HG02884 (cell line): ENCODE measurements at regions not wholly inside any gene's neighbourhood (a gene's known extent, or its start where the extent isn't known, plus 50 kb on each side); places are given as distances from the start of the nearest gene placed in this dataset.
"Not testable (repeated sequence)": the region's sequence is repeated elsewhere in the genome, so short reads cannot be mapped to it uniquely, and the experiment has no call there.

Experiments used
- ATAC-seq: cut with Tn5 transposase; IDR thresholded peaks from one replicate; pipeline ENCODE4 v1.9.1; 2021; ENCODE audit warnings: mild to moderate bottlenecking, moderate library complexity; ENCODE audit not compliant: unreplicated experiment

DNA sequence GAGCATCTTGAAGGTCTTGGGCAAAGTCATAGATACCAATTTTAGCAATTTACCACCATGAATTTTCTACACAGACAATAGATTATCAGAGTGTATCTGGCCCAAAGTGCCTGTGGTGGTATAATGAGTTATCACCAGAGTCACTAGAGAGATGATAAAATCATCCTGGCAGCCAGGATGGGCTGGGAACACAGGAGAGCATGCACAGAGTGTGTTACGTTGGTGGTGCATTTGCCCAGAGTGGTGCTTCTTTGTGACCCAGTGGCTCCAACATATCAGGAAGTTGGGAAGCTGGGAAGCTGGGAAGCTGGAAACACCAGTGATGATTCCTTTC, 236.7 kb upstream of the PROX1 start:
- no peak for ATAC-seq

DNA sequence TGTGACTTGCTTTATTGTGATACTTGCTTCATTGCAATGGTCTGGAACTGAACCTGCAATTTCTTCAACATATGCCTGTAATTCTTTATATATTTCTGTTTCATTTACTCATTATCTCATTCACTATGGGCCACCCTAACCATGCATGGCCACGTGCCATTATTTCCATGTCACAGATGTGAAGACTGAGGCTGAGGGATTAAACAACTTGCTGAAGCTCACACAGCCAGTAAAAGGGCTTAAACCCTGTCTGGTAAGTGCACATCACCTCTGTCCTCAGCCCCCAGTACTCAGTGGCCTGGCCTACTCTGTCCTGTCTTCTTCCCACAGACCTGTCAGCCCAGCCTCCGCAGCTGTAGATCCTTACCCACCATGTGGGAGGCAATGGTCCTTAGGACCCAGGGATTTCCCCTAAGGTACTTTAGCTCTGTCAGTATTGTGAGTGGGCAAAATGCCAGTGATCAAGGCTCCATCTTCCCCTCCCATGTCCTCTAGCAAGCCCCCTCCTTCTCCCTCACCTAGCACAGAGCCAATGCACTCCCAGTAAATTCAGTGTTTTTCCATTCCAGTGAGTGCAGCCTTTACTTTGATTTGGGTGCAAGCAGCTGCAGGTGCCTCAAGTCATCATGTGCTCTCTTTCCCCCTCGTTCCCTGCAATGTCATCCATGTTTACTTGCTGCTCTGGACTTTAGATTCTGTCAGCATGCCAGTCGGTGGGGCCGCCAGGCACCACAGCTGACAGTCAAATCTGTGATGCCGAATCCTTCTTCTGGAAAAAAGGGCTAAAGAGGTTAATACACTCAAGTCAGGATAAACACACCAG, 228.2 kb upstream of the PROX1 start:
- no peak for ATAC-seq

DNA sequence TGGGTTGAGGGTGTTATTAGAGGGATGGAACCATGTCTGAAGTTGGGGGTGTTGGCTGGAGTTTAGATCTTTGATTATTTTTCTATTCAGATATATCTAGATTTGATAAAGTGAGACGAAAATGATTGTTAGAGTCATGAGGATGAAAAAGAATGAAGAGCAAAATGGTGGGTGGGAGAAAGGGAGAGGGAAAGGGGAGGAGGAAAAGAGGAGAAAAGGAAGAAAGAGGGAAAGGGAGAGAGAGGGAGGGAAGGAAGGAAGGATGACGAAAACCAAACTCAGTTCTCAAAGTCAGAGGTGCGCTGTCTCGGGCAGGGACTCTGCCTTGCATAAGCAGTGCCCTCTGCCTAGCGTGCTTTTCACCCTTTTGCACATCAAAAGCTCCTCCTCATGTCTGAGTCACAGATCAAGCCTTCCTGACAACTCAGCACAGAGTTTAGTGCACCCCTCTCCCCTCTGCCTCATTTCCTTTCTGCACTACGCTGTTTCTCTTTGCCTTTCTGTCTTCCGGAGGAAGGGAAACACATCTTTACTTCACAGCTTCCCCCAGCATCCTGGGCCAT, 225.8 kb upstream of the PROX1 start:
- no peak for ATAC-seq

DNA sequence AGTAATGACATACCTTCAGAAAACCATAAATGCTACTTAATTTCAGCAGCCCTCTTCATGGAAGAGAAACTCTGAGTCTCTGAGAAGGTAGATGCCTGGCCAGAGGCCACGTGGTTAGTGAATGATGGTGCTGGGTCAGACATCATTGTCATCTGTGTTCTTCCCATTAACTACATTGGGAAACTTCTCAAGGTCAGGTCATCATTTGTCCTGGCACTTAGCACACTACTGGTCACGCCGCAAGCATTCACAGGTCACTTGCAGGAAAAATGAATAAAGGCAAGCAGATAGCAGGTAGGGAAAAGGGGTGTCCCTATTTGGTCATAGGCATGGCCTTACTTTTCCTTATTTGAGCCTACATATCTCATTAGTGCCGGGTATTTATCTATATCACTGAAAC, 220.1 kb upstream of the PROX1 start:
- no peak for ATAC-seq

DNA sequence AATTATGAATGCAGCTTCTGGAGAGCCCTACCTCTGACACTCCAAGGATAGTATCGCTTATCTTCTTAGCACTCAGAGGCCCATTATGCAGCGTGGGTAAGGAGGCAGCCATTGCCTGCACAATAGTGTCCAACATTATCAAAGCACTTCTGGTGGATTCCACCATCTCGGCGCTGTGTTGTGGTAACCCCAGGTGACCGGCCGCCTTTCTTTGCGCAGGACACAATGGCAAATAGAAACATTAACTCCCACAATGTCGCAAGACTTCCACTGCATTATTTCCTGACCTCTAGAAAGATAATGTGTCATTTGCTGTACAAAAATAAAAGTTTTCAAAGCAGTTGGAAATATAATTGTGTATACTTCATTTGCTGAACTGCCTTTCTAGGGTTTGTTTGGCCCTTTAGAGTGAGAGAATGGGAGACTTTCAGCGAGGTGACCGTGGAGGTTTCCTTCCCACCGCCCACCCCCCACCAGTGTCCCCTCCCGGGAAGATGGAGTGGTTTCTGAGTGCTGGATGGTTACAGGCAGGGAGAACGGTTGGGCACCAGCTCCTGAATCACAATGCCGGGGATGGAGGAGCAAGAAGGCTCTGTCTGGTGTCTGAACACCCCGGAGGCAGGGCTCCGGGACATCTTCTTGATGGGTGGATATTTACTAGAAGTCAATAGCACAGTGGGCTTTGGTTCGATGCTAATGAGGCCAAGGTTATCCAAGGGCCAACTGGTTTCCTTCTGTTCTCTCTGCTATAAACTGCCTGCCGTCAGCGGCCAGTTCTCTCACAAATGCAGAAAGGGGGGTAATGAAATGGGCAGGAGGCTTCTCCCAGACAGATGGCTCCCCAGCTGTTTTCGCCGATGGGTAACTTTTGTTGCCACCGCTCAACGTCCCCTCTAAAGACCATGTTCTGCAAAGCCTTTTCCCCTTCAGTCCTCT, 215.4 kb upstream of the PROX1 start:
- ATAC-seq: no peak

DNA sequence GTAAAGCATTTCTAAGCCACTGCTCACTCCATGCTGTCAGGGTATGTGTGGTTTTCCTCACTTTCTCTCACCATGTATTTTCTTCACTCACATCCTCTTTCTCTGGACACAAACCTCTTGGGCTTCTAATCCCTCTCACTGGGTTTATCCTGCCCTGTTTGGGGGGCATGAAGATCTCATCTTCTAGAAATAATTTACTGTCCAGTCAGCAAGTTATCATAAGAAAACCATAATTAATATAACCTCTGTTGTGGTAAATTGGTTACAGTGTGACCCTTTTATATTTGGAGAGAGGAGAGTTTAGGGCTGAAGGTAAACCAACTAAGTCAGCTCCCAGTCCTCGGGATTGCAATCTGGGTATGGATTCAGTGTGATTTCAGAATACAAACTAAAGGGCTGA, 213.8 kb upstream of the PROX1 start:
- no peak for ATAC-seq

DNA sequence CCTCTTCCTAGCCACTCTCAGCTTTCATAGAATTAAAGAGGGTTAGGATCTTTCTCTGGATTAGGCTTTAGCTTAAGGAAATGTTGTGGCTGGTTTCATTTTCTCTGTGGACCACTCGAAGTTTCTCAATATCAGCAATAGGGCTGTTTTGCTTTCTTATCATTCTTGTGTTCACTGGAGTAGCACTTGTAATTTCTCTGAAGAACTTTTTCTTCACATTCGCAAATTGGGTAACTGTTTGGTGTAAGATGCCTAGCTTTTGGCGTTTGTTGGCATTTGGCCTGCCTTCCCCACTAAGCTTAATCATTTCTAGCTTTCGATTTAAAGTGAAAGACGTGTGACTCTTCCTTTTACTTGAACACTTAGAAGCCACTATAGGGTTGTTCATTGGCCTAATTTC, 210.8 kb upstream of the PROX1 start:
- no peak for ATAC-seq

DNA sequence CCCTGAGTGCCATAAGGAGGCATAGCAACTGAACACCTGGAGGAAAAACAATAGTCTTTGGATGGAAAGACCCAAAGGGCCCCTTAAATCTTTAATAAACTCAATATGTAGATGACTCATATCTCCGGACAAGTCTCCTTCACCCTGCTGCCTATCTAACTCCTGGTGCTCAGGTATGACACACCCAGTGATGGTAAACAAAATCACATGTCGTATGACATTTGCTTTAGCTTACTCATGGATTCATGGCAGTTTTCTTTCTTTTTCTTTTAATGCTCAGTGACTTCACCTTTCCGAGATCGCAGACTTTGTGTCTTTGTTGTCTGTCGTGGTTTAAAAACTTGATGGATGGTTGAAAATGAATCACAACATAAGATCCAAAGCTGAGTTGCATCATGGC, 208.5 kb upstream of the PROX1 start:
- ATAC-seq: no peak

DNA sequence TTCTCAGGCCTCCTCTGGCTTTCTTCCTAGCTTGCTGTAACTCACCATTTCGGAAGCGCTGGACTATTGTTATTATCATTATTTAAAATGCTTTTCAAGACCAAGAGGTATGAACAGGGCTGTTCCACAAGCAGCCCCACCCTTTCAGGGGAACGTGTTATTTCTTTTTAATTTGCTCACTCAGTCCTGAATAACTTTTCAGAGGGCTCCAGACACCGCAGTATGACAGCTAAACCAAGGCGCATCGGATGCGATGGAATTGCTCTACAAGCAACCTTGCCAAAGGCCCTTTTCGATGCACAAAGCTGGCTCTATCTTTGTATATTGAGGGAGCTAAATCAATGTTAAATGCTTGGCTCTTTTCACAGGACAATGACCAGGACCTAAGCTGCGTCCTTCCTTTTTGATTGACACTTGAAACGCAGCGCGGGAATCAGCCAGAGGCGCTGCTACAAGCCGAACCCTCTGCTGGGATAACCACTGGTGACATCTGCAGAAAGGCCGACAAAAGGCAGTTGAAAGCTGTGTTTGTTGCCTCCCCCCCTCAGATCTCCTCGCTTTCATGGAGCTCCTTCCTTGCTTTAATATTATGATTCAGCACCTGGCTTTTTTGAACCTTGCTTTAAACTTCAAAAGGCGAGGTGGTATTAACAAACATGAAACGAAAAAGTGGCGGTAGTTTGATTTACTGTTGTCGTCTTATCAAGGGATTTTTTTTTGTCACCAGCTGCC, 204.7 kb upstream of the PROX1 start:
- ATAC-seq: no peak

DNA sequence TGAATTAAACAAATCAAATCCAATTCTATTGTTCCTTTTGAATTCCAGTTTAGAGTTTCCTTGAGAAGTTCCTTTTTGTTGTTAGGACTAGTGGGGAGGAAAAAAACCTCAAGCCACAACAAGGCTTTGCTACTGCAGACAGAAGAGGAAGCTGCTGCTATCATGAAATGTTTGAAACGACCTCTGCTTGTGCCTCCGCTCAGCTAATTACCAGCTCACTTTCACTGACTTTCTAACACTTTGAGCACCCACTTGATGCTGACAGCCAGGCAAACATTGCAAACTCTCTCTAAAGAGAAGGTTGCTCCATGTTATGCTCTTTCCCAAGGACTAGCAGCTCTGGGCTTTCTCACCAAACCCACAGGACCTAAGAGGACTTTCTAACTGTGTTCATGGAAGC, 203.9 kb upstream of the PROX1 start:
- ATAC-seq: no peak

DNA sequence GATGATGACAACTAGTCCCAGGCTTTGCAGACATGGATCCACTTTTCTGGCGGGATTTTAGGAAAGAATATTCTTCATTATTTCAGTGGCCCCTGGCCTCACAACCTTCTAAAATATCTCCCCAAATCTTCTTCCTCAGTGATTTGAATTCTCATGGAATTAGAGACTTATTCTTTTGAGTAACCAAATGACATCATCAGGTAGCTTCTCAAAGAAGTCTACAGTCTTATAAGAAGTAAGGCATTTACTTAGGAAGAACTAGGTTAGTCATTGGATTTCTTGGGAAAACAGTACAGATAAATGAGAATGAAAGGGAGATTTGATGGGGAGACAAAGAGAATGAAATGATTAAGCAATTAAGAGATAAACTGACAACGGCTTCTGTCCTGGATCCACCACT, 201.1 kb upstream of the PROX1 start:
- ATAC-seq: no peak

DNA sequence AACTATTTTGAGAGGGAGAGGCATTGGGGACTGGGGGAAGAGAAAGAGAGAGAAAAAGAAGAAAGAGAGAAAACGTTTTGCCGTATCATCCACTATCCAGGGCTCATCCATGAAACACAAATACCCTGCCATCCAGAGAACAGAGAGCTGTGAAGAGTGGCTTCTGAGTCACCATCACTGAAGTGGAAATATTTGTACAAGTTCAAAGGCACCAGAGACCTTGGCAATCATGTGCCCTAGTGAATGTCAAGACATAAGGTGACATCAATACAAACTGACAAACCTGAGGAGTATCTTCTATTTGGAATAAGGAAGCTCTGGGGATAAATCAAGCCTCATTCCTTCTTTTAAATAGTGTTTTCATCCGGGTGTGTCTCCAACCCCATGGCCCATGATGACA, 197.2 kb upstream of the PROX1 start:
- no peak for ATAC-seq

DNA sequence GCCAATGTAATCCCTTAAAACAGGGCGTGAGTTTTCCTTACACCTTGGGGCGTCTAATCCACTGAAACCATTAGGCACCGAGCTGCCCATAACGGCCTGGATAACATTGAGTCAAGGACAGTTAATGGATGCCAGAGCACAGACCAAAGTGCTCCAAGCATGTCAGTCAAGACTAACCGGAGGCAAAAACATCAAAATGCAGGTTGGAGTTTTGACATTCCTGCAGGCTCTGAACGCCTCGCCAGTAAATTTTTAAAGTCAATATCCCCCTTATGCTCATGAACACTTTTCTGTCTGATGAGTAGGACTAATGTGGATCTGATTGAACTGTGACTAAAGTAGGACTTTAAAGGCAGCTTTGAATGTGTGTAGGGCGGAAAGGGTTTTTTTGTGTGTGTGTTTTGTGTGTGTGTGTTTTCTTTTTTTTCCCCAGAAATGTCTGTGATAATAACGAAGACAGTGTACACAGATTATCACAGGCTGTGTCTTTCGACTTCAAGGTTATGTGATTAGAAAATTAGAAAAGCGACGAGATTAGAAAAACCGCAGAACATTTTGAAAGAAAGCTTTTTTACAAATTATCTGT, 194.2 kb upstream of the PROX1 start:
- no peak for ATAC-seq

DNA sequence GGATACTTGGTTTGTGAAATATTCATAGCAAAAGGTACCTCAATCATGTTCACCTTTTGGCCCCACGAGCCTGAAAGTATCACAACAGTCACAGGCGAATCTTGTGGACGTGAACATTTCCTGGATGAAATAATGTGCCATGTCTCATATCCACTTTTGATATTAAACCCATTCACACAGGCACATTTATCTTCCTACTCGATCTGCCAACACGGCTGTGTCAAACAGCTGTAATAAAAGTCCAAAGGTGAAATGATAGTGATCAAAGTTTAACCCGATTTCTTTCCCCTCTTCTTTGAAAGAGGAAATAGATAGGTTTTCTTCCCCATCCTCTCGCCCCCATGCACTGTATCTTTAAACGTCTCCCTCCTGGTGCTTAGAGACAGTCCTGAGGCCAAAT, 191.2 kb upstream of the PROX1 start:
- ATAC-seq: no peak

DNA sequence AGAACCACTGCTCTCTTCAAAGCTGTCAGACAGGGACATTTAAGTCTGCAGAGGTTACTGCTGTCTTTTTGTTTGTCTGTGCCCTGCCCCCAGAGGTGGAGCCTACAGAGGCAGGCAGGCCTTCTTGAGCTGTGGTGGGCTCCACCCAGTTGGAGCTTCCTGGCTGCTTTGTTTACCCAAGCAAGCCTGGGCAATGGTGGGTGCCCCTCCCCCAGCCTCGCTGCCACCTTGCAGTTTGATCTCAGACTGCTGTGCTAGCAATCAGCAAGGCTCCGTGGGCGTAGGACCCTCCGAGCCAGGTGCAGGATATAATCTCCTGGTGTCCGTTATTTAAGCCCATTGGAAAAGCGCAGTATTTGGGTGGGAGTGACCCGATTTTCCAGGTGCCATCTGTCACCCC, 179.5 kb upstream of the PROX1 start:
- ATAC-seq: not testable (repeated sequence)

DNA sequence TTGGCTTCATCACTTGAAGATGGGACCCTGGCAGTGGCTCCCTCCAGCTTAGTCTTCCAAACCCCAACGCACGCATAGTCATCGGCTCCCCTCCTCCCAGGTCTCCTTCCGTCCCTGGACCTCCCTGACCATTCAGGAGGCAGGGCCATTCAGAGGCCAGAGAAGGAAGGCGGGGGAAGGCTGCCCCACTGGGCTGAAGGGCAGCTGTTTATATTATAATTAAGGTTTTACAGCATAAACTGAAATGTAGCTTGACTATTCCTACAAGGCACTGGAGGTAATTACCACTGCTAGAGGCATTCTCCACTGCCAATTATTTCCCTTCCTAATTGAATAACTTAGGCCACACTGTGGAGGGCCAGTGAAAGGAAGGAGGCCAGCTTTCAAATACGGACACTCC, 170.6 kb upstream of the PROX1 start:
- no peak for ATAC-seq

DNA sequence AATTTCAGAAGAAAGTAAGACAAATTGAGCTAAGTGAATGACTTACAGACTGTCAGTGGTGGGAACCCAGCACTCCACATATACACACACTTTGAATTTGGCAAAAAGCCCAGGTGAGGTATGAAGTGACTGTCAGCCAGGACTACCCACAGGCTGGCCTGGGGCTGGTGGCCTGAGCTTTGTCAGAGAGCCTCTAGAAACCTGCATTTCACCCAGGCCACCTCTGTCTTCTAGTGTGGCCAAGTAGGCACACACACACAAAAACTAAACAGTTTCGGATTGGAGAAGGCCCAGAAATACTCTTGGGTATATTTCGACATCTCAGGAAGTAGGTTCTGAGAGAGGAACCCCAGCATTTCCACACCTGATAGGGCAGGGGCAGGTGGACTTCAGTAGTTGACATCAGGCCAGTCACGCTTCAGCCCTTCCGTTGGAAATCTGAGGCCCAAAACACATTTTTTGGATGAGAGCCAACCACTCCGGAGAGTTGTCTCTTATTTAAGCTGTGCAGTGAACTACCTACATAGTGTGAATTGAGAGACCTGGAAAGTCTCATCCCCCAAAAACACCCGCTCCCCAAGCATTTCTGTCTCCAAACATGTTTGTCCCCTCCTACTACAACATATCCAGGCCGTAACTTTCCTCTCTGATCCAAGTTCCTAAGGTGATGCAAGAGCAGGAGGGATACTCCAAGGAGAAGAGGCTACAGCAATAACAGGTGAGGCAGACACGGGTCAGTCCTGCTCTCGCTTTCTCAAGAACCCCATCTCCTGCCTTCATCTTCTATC, 167.2 kb upstream of the PROX1 start:
- ATAC-seq: no peak

DNA sequence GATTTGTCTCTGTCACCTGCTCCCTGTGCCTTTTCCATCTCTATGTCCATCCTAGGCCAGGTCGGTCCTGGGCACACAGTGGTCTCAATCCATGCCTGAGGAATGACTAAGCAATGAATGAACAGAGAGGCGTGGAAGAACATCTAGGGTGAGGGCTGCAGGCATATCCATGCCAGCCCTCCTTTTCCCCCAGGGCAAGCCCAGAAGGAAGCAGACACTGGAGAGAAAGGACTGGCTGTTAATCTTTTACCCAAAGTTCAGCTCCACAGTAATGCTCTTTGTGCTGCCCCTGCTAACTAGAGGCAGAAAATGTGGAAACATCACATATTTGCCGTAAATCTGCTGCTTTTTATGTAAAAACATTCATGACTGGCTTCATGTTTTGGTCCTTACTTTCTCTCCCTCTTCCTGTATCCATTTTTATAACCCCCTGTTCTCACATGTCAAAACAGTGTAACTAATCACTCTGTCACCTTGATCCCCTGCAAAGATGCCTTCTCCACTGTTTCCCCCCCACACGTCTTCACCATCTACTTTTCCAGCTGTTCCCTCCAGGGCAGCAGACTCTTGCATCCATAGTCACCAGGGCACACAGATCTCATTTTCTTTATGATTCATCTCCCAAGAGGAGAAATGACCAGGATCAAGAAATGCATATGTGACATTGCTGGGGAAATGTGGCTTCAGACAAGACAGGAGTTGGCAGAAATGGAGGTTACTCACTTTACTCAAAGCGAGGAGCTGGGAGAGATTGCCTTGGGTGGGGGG, 166.4 kb upstream of the PROX1 start:
- no peak for ATAC-seq

DNA sequence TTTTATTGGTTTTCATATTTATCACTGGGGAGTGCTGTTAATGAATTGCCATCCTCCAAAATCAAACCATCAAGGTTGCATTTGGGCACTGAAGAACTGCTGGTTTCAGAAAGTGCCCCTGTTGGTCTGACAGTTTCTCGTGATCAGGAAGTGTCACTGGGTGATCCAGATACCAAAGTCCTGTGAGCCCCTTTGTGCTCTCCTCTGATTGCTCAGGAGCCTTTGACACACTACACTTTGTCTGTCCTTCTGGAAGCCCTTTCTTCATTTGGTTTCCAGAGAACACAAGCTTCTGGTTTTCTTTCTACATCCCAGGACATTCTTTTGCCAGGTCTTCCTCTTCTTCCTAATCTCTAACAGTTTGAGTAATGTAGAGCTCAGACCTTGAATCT, 165.8 kb upstream of the PROX1 start:
- ATAC-seq: no peak
